Calu3 (cell line): ENCODE measurements at regions not wholly inside any gene's neighbourhood (a gene's known extent, or its start where the extent isn't known, plus 50 kb on each side); places are given as distances from the start of the nearest gene placed in this dataset.

ENCODE experiments used
- BruUV-seq: library from RNA; stranded (reverse); fragments of 400-500 nt; replicated peaks from 2 replicates; lab custom pipeline; 2021; lab: Mats Ljungman, UMichigan
- CTCF ChIA-PET: fragments of 300-600 bp; sonication (Branson Sonifier 250); formaldehyde crosslinking; loops from one replicate; lab custom pipeline; 2022; ENCODE audit warnings: antibody characterized with exemption; lab: Charles Lee
- DNase-seq: peaks from one replicate; pipeline ENCODE4 v3.0.0; 2022
- H3K27ac Mint-ChIP-seq: one replicate; pipeline ENCODE4 v1.8.0; 2022; ENCODE audit warnings: mixed read lengths; ENCODE audit not compliant: unreplicated experiment
- H3K27me3 Mint-ChIP-seq: one replicate; pipeline ENCODE4 v1.8.0; 2022; ENCODE audit warnings: mixed read lengths; ENCODE audit not compliant: unreplicated experiment
- H3K36me3 Mint-ChIP-seq: one replicate; pipeline ENCODE4 v1.8.0; 2022; ENCODE audit warnings: mild to moderate bottlenecking, moderate library complexity, mixed read lengths; ENCODE audit not compliant: insufficient read depth, unreplicated experiment
- H3K4me1 Mint-ChIP-seq: one replicate; pipeline ENCODE4 v1.8.0; 2022; ENCODE audit warnings: mild to moderate bottlenecking, low read depth, mixed read lengths; ENCODE audit not compliant: unreplicated experiment
- H3K4me3 Mint-ChIP-seq: one replicate; pipeline ENCODE4 v1.8.0; 2022; ENCODE audit warnings: mild to moderate bottlenecking, low read depth, moderate library complexity, mixed read lengths; ENCODE audit not compliant: unreplicated experiment
- H3K9me3 Mint-ChIP-seq: one replicate; pipeline ENCODE4 v1.8.0; 2022; ENCODE audit warnings: low read depth, mixed read lengths; ENCODE audit not compliant: unreplicated experiment
- CTCF ChIP-seq: fragments of 200-600 bp; IDR thresholded peaks from one replicate; pipeline ENCODE4 v1.8.0; 2022; ENCODE audit warnings: antibody characterized with exemption; ENCODE audit not compliant: unreplicated experiment
- intact Hi-C: fragments of 100-400 bp; cut with micrococcal nuclease; formaldehyde crosslinking; loops from one replicate; pipeline ENCODE4 v1.10.0; 2022; ENCODE audit not compliant: unreplicated experiment

GRCh38 chr16:56108056-56108471, 83.2 kb upstream of the GNAO1 start:
- CTCF ChIA-PET = interaction anchor here (1.0 kb wide), 1 partner anchor 8 kb away, joined by 3 read pairs; no protein-coding TSS in a partner anchor
- no peak for TF ChIP-seq CTCF
- no peaks in the 10 kb centered on the region for H3K9me3 Mint-ChIP-seq

GRCh38 chr16:56106527-56106926, 84.8 kb upstream of the GNAO1 start:
- no peaks in the 10 kb centered on the region for H3K4me1 Mint-ChIP-seq
- intact Hi-C loops = no loop called here
- no peaks in the 10 kb centered on the region for H3K36me3 Mint-ChIP-seq
- TF ChIP-seq CTCF = no peak
- no peak overlapping the region for H3K27ac Mint-ChIP-seq
- peaks cover 75% of the 10 kb centered on the region for H3K27me3 Mint-ChIP-seq
- H3K4me3 Mint-ChIP-seq = no peak overlapping the region
- CTCF ChIA-PET = no interaction called here
- no TSS peak for BruUV-seq
- no peaks in the 10 kb centered on the region for H3K9me3 Mint-ChIP-seq
- no peak for DNase-seq

More at GRCh38 chr16:56108056-56108471, 83.2 kb upstream of the GNAO1 start:
- intact Hi-C loops = no loop called here
- H3K4me3 Mint-ChIP-seq = no peak overlapping the region
- peaks cover 77% of the 10 kb centered on the region for H3K27me3 Mint-ChIP-seq
- no peak for DNase-seq
- H3K4me1 Mint-ChIP-seq = no peaks in the 10 kb centered on the region
- no TSS peak for BruUV-seq
- H3K36me3 Mint-ChIP-seq = no peaks in the 10 kb centered on the region
- H3K27ac Mint-ChIP-seq = no peak overlapping the region

- Mint-ChIP-seq H3K36me3 (no peaks in the 10 kb centered on the region), H3K4me3 (no peak overlapping the region), H3K4me1 (no peaks in the 10 kb centered on the region), H3K27ac (no peak overlapping the region), H3K9me3 (no peaks in the 10 kb centered on the region), H3K27me3 (peaks cover 88% of the 10 kb centered on the region)
- intact Hi-C loops = no loop called here
- CTCF ChIA-PET = no interaction called here
- BruUV-seq = no TSS peak
- no peak for DNase-seq
- TF ChIP-seq CTCF = no peak
Observed at GRCh38 chr16:56102906-56103305, 88.4 kb upstream of the GNAO1 start.

DNA sequence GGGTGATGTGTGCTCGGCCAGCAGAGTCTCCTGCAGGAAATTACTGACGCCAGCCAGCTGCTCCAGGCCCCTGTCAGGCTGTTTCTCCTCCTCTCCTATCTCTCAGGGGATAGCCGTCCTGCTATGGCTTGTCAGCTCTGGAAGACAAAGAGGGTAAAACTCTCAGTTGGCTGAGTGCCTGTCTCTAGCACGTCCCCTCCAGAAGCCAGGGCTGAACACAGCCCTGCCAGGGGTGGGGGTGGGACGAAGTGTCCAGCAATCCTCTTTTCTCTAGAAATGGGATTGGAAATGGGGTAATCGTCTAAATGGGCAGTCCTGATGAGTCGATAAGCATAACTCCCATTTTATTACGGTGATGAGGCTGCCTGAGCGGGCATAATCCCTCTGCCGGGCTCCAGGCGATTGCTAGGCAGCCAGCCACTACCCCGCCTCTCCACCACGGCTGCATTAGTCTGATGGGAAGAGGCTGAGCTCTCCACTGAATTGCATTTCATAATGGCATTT, 89.1 kb upstream of the GNAO1 start:
- H3K4me1 Mint-ChIP-seq = no peaks in the 10 kb centered on the region
- H3K36me3 Mint-ChIP-seq = no peaks in the 10 kb centered on the region
- BruUV-seq = no TSS peak

More for the DNA sequence above, 89.1 kb upstream of the GNAO1 start:
- intact Hi-C loops = no loop called here
- H3K27ac Mint-ChIP-seq = no peak overlapping the region
- H3K9me3 Mint-ChIP-seq = no peaks in the 10 kb centered on the region
- peaks cover 88% of the 10 kb centered on the region for H3K27me3 Mint-ChIP-seq
- TF ChIP-seq CTCF = no peak
- no peak overlapping the region for H3K4me3 Mint-ChIP-seq
- CTCF ChIA-PET = no interaction called here
- DNase-seq = no peak
